GM19468 (cell line): ENCODE measurements at regions not wholly inside any gene's neighbourhood (a gene's known extent, or its start where the extent isn't known, plus 50 kb on each side); places are given as distances from the start of the nearest gene placed in this dataset.
A peak's percentile ranks its signal among the peaks of the same experiment; 100 is the strongest.

Experiments
- ATAC-seq: cut with Tn5 transposase; IDR thresholded peaks from one replicate; pipeline ENCODE4 v1.9.1; 2021; ENCODE audit warnings: mild to moderate bottlenecking, moderate library complexity, moderate number of reproducible peaks; ENCODE audit not compliant: unreplicated experiment; ENCODE audit errors: extremely low read depth

- ATAC-seq = no peak
These were observed 115.0 kb upstream of the INPP4B start for GRCh38 chr4:142960867-142961644.

GRCh38 chr4:142961866-142962265, 115.8 kb upstream of the INPP4B start:
- no peak for ATAC-seq

- no peak for ATAC-seq
These were observed 128.2 kb upstream of the INPP4B start for GRCh38 chr4:142974328-142974727.

GRCh38 chr4:142975618-142976017, 129.5 kb upstream of the INPP4B start:
- ATAC-seq = no peak

- no peak for ATAC-seq
These were observed 130.4 kb upstream of the INPP4B start for GRCh38 chr4:142976482-142976881.

- no peak for ATAC-seq
These were observed 131.1 kb upstream of the INPP4B start for GRCh38 chr4:142977182-142977581.

GRCh38 chr4:142983065-142983464, 137.0 kb upstream of the INPP4B start:
- no peak for ATAC-seq

- no peak for ATAC-seq
These were observed 137.5 kb upstream of the INPP4B start for GRCh38 chr4:142983589-142983988.

GRCh38 chr4:142984871-142985585, 138.9 kb upstream of the INPP4B start:
- ATAC-seq = no peak

- ATAC-seq = no peak
These were observed 168.5 kb upstream of the USP38 start for GRCh38 chr4:143016171-143016570.

GRCh38 chr4:143017210-143017609, 167.5 kb upstream of the USP38 start:
- ATAC-seq = no peak

GRCh38 chr4:143019351-143019750, 165.4 kb upstream of the USP38 start:
- no peak for ATAC-seq

GRCh38 chr4:143021384-143021783, 163.3 kb upstream of the USP38 start:
- peak; percentile 78 for ATAC-seq

- ATAC-seq = no peak
These were observed 161.3 kb upstream of the USP38 start for GRCh38 chr4:143023239-143023918.

- no peak for ATAC-seq
These were observed 159.5 kb upstream of the USP38 start for GRCh38 chr4:143025081-143025704.

- ATAC-seq = no peak
These were observed 158.1 kb upstream of the USP38 start for GRCh38 chr4:143026459-143027170.

- ATAC-seq = no peak
These were observed 149.1 kb upstream of the USP38 start for GRCh38 chr4:143035661-143036060.

GRCh38 chr4:143036443-143036842, 148.3 kb upstream of the USP38 start:
- no peak for ATAC-seq

- no peak for ATAC-seq
These were observed 138.3 kb upstream of the USP38 start for GRCh38 chr4:143046454-143046853.

- no peak for ATAC-seq
These were observed 137.8 kb upstream of the USP38 start for GRCh38 chr4:143046906-143047305.
